NCI-H345 treated with DMSO at 0.1 percent for 48 hours (cell line): ENCODE measurements at regions not wholly inside any gene's neighbourhood (a gene's known extent, or its start where the extent isn't known, plus 50 kb on each side); places are given as distances from the start of the nearest gene placed in this dataset.
A peak's percentile ranks its signal among the peaks of the same experiment; 100 is the strongest.
"Not testable (repeated sequence)": the region's sequence is repeated elsewhere in the genome, so short reads cannot be mapped to it uniquely, and the experiment has no call there.

Experiments
- DNase-seq: peaks from one replicate; lab custom pipeline; 2025; ENCODE audit not compliant: unreplicated experiment; lab: John Stamatoyannopoulos, UW

DNA sequence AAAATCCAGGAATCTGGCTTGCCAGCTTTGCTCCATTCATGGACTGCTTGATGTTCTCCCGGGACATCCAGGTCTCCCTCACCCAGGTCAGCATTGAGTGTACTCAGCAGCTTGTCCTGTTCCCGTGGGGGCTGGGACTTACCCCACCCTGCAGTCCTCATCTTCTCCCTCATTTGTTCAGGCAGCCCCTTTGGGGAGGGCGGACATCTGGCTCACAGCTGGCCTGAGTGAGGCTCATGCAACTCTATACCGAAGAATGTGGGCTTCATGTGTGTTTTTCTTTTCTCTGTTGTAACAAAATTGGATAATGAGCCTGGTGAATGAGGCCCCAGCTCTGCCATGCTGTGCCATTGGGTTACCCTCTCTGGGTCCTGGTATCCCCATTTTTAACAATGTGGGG lies 227.7 kb upstream of the TENM4 start:
- DNase-seq: no peak

- DNase-seq: no peak
These were observed 226.6 kb upstream of the TENM4 start for GRCh38 chr11:79667380-79667779.

DNA sequence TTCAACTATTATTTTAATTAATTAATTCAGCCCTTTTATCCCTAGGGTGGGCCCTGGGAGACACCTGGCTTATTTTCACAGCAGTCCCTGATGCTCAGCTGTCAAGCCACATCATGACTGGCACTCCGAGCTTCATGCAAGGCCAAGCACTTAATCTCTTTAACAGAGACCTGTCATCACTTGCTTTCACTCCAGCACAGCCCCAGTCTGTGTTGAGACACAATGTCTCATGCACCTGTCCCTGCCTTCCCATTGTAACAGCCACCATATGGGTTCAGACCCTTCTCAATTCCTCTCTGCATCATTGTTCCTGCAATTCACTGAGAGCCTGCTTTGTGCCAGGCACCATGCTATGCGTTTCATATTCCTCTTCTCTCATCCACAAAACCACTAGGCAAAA lies 222.2 kb upstream of the TENM4 start:
- peak; percentile 92 for DNase-seq

DNA sequence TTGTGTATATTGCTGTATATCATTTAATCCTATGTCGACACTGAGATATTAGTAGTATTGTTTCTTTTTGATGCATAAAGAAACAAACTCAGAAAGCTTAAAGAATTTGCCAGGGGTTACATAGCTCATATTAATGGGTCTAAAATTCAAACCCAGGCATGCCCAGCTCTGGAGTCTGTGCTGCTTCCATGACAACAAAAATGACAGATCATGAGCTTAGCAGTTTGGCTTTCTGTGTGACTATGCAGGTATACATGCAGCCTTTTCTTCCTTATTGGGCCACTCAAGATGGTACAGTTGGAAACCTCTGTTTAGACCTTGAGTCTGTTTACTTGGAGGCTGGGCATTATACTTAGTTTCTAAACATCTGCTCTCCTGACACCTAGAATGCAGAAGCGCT lies 220.5 kb upstream of the TENM4 start:
- no peak for DNase-seq

DNA sequence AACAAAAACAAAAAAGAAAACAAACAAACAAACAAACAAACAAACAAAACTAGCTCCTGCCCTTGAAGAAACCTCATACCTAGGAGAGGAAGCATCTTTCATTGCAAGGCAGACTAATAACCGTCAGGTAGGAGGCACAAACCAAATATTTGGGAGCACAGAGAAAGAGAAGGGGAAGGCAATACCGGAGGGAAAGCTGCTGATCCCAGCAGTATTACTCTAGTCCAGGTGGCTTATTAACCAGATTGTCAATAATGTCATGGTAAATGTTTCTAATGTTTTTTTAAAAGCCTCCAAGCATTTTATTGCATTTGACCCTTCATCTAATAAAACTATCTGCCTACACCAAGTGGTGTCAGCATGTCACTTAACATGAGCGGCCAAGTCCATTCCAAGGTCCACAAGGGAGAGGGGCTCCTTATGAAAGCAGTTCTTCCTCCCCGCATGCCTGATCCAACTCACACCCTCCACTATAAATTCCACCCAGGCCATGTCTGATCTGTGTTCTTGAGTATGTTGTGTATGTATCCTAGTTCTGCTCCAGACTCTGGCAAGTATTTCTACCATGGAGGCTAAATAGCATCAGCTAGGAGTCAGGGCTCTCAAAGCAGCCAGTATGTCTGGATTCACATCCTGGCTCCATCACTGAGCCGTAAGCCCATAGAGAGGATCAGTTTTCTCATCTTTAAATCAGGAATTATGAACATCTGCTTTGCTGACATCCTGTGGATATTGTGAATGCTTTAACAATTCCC lies 208.1 kb upstream of the TENM4 start:
- DNase-seq: no peak

DNA sequence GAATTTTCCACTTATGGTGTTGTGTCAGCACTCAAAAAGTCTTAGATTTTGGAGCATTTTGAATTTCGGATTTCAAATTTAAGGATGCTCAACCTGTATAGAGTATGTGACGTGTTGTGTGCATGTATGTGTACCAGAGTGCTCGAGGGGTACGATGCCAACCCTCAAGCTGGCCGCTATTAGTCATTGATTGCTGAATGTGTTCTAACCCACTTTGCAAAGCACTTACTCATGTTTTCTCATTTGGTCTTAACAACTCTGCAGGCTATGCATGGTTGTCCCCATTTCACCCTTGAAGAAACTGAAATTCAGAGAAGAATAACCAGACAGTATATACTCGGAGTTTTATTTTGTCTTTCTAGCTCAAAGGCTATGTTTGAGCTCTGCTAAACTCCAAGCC lies 196.4 kb upstream of the TENM4 start:
- no peak for DNase-seq

GRCh38 chr11:79634905-79635304 lies 194.1 kb upstream of the TENM4 start:
- DNase-seq: no peak

DNA sequence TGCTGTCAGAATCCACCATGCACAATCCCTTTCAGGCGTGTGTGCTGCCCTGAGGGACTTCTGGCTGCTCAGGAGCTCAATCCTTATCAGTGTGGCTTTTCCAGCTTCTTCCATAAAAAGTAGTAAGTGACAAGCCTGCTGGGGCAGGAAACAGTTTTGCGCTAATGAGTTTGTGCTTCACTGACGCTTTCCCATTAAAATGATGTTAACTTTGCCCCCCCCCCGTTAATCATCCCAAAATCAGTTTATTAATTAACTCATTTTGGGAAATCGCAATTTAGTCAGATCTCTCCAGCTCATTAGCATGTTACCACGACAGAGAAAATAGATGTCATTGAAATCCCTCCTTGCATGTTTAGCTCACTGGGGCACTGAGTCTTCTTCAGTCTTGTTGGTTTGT lies 186.5 kb upstream of the TENM4 start:
- no peak for DNase-seq

- no peak for DNase-seq
These were observed 185.6 kb upstream of the TENM4 start for GRCh38 chr11:79626135-79627075.

GRCh38 chr11:79623375-79623774 lies 182.5 kb upstream of the TENM4 start:
- DNase-seq: no peak

- DNase-seq: no peak
These were observed 176.7 kb upstream of the TENM4 start for GRCh38 chr11:79617561-79617960.

DNA sequence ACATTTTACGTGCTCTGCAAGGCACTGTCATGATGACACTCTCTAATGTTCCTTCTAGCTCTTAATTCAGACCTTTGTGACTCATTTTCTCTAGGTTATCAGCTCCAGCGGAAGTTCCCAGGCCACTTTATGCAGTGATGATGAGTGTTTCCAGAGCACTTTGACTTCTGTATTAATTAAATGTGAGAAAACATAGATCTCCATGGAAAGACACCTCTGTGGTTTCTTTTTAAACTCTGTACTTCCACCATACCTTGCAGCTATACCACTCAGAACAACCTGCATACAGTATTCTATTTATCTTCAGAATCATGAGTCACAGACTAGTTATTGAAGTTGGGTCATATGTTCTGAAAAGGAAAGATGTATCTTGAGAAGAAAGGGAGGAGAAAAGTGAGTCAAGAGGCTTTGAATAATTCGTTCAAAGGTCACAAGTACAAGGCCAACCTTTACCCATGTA lies 175.6 kb upstream of the TENM4 start:
- no peak for DNase-seq

- DNase-seq: no peak
These were observed 174.6 kb upstream of the TENM4 start for GRCh38 chr11:79615425-79615824.

DNA sequence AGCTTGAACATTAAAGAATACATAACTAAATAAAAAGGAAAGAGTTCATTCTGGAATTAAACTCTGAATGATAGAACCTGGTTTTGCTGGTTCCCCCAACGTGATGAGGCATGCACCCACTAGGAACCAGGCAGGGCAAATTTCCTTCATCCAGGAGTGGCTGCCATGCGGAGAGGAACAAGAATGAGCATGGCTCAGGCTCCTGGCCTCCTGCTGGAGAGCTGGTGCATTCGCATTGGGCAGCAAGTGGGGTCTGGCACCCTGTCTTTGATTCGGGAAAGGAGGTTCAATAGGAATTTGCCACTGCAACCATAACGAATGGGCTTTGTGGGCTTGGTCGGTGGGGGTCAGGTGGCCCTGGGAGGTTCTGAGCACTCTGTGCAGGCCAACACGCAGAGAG lies 169.8 kb upstream of the TENM4 start:
- DNase-seq: no peak

DNA sequence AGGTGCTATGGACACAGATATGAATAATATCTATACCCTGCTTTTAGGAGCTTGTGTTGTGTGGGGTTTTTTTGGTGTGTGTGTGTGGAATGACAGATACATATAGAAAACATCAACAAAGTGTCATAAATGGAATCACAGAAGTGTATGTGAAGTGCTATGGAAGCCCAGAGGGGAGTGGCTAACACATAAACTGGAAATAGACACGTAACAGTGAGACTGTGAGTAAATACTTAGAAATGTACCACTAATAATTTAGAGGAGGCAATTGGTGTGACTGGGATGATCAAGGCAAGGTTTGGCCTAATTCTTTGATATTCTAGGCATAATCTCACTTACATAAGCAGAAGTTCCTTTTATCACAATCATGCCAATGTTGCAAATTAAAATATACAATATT lies 169.3 kb upstream of the TENM4 start:
- DNase-seq: no peak

- no peak for DNase-seq
These were observed 168.7 kb upstream of the TENM4 start for GRCh38 chr11:79609511-79609910.

DNA sequence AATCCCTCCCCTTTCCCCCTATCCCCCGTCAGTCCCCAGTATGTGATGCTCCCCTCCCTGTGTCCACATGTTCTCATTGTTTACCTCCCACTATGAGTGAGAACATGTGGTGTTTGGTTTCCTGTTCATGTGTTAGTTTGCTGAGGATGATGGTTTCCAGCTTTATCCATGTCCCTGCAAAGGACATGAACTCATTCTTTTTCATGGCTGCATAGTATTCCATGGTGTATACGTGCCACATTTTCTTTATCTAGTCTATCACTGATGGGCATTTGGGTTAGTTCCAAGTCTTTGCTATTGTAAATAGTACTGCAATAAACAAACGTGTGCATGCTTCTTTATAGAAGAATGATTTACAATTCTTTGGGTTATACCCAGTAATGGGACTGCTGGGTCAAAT lies 165.6 kb upstream of the TENM4 start:
- DNase-seq: not testable (repeated sequence)

DNA sequence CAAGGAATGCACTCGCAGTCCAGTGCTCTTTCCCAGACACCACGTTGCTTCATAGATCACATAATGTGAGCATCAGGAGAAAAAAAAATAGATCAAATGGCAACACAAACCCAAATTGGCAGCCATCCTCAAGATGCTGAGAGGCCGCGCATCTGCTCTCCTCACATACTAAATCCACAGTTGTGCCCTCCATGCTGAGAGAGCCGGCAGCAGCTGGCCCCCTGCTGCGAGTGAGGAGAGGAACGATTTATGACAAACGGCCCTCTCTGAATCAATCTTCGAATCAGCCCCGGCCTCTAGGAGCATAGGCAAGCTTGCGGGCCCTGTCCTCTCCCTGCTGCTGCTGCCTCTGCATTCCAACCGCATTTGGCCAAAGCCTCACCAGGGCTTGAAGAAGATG lies 159.9 kb upstream of the TENM4 start:
- DNase-seq: no peak

GRCh38 chr11:79594834-79595233 lies 154.0 kb upstream of the TENM4 start:
- DNase-seq: no peak

DNA sequence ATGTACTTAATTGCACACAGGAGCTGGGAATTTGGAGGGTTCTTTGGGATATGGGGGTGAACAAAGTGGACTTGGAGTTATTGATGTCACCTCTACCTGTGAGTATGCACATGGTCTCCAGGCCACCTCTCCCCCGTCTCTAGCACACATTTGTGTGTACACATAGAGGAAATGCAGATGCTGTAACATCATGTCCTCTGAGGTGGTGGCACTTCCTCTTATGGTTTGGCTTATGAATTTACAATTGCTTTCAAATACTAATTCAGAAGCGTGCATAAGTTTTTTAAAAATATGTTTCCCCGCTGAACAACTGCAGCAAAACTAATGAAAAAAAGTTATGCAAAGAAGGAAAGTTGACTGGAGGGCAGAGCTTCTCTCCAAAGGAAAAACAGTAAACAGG lies 152.0 kb upstream of the TENM4 start:
- DNase-seq: no peak

GRCh38 chr11:79592406-79592805 lies 151.6 kb upstream of the TENM4 start:
- DNase-seq: no peak

GRCh38 chr11:79582434-79582833 lies 141.6 kb upstream of the TENM4 start:
- DNase-seq: no peak
